Activated CD4-positive, alpha-beta T cell treated with anti-CD3 and anti-CD28 coated beads, Interleukin-2, amount 50 U/mL, for 48 hours (primary cell): ENCODE measurements at regions not wholly inside any gene's neighbourhood (a gene's known extent, or its start where the extent isn't known, plus 50 kb on each side); places are given as distances from the start of the nearest gene placed in this dataset.
"Not testable (repeated sequence)": the region's sequence is repeated elsewhere in the genome, so short reads cannot be mapped to it uniquely, and the experiment has no call there.

Experiments
- DNase-seq, 2 experiments: peaks; one replicate each; pipeline ENCODE4 v3.0.0-alpha.2; 2020

GRCh38 chr2:40712197-40712894 lies 260.5 kb upstream of the SLC8A1 start:
- not testable (repeated sequence) for DNase-seq

- DNase-seq: no peak
Measured at GRCh38 chr2:40716879-40717278, 265.0 kb upstream of the SLC8A1 start.

GRCh38 chr2:40719414-40719813 lies 267.5 kb upstream of the SLC8A1 start:
- no peak for DNase-seq

GRCh38 chr2:40721595-40721994 lies 269.7 kb upstream of the SLC8A1 start:
- no peak for DNase-seq

GRCh38 chr2:40723194-40723593 lies 271.3 kb upstream of the SLC8A1 start:
- no peak for DNase-seq

- DNase-seq: no peak
Measured at GRCh38 chr2:40725040-40725439, 273.1 kb upstream of the SLC8A1 start.

GRCh38 chr2:40725950-40726349 lies 274.1 kb upstream of the SLC8A1 start:
- no peak for DNase-seq

- no peak for DNase-seq
Measured at GRCh38 chr2:40734797-40735196, 282.9 kb upstream of the SLC8A1 start.

- DNase-seq: no peak
Measured at GRCh38 chr2:40737180-40737579, 285.3 kb upstream of the SLC8A1 start.

- DNase-seq: no peak
Measured at GRCh38 chr2:40740419-40740818, 288.5 kb upstream of the SLC8A1 start.

- DNase-seq: no peak
Measured at GRCh38 chr2:40741532-40741931, 289.6 kb upstream of the SLC8A1 start.

- no peak for DNase-seq
Measured at GRCh38 chr2:40746191-40746590, 294.3 kb upstream of the SLC8A1 start.

GRCh38 chr2:40751981-40752380 lies 300.1 kb upstream of the SLC8A1 start:
- DNase-seq: no peak

- no peak for DNase-seq
Measured at GRCh38 chr2:40752796-40753195, 300.9 kb upstream of the SLC8A1 start.

GRCh38 chr2:40754912-40755311 lies 303.0 kb upstream of the SLC8A1 start:
- no peak for DNase-seq

GRCh38 chr2:40758401-40759155 lies 306.7 kb upstream of the SLC8A1 start:
- DNase-seq: no peak

- DNase-seq: no peak
Measured at GRCh38 chr2:40760071-40760666, 308.3 kb upstream of the SLC8A1 start.

- no peak for DNase-seq
Measured at GRCh38 chr2:40773291-40773690, 321.4 kb upstream of the SLC8A1 start.

GRCh38 chr2:40783704-40784103 lies 331.8 kb upstream of the SLC8A1 start:
- DNase-seq: no peak

- DNase-seq: no peak
Measured at GRCh38 chr2:40786636-40787035, 334.7 kb upstream of the SLC8A1 start.

- no peak for DNase-seq
Measured at GRCh38 chr2:40797120-40797519, 345.2 kb upstream of the SLC8A1 start.

GRCh38 chr2:40803900-40804299 lies 352.0 kb upstream of the SLC8A1 start:
- DNase-seq: no peak

- DNase-seq: no peak
Measured at GRCh38 chr2:40809156-40809555, 357.3 kb upstream of the SLC8A1 start.

GRCh38 chr2:40814616-40815015 lies 362.7 kb upstream of the SLC8A1 start:
- no peak for DNase-seq
